OCI-LY7 (cell line): ENCODE measurements at regions not wholly inside any gene's neighbourhood (a gene's known extent, or its start where the extent isn't known, plus 50 kb on each side); places are given as distances from the start of the nearest gene placed in this dataset.

Experiments used
- EZH2phosphoT487 ChIP-seq: fragments of 200-600 bp; sonication (generic); IDR thresholded peaks from 2 replicates; pipeline ENCODE4 v1.6.1; 2018; ENCODE audit warnings: low read depth, borderline replicate concordance, mild to moderate bottlenecking, mixed run types, antibody characterized with exemption, low read length, moderate library complexity, mixed read lengths
- TF ChIP-seq, protein P1 (sequence below): fragments of 200-600 bp; sonication (generic); conservative IDR thresholded peaks from 2 replicates; pipeline ENCODE4 v1.5.1; 2014; ENCODE audit warnings: mild to moderate bottlenecking, antibody characterized with exemption, low read length, moderate library complexity, mixed read lengths

DNA sequence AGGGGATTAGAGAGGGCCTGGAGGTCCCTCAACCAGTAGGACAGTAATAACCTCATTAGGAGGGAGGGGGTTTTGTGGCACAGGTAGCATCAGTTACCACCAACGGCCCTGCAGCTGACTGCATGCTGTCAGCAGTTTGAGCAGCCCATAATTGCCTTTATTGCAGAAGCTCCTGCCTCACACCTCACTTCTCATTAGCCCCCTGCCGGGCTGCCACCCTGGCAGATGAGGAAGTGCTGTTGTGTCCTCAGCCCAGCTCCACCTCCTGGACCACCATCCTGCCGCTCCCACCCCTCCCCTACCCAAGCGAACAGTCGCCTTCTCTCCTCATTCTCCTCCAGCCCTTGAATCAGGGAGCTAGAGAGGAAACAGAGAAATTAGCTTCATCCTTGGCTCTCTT is 237.4 kb downstream of the LMX1A start:
- TF ChIP-seq, protein P1, sequence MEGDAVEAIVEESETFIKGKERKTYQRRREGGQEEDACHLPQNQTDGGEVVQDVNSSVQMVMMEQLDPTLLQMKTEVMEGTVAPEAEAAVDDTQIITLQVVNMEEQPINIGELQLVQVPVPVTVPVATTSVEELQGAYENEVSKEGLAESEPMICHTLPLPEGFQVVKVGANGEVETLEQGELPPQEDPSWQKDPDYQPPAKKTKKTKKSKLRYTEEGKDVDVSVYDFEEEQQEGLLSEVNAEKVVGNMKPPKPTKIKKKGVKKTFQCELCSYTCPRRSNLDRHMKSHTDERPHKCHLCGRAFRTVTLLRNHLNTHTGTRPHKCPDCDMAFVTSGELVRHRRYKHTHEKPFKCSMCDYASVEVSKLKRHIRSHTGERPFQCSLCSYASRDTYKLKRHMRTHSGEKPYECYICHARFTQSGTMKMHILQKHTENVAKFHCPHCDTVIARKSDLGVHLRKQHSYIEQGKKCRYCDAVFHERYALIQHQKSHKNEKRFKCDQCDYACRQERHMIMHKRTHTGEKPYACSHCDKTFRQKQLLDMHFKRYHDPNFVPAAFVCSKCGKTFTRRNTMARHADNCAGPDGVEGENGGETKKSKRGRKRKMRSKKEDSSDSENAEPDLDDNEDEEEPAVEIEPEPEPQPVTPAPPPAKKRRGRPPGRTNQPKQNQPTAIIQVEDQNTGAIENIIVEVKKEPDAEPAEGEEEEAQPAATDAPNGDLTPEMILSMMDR: no peak
- no peak for TF ChIP-seq EZH2phosphoT487
